PC-3 (cell line): ENCODE measurements at regions not wholly inside any gene's neighbourhood (a gene's known extent, or its start where the extent isn't known, plus 50 kb on each side); places are given as distances from the start of the nearest gene placed in this dataset.

Experiments
- ATAC-seq: fragments of 200-7000 bp; cut with Tn5 transposase; 2 replicates; pipeline ENCODE4 v1.9.1; 2020; ENCODE audit warnings: mild to moderate bottlenecking, moderate library complexity
- BruUV-seq: library from RNA; stranded (reverse); fragments of 400-500 nt; replicated peaks from 2 replicates; lab custom pipeline; 2021; lab: Mats Ljungman, UMichigan
- CTCF ChIA-PET: fragments of 300-600 bp; sonication (Branson Sonifier 250); formaldehyde crosslinking; loops from one replicate; lab custom pipeline; 2022; ENCODE audit warnings: antibody characterized with exemption; lab: Charles Lee
- POLR2A ChIA-PET: fragments of 300-600 bp; sonication (Branson Sonifier 250); formaldehyde crosslinking; loops from one replicate; lab custom pipeline; 2022; ENCODE audit warnings: antibody characterized with exemption; ENCODE audit not compliant: unreplicated experiment; lab: Charles Lee
- DNase-seq: peaks from one replicate; pipeline ENCODE4 v3.0.0-alpha.2; 2015
- H2AFZ ChIP-seq: fragments of 300-600 bp; sonication (generic); 2 replicates; pipeline ENCODE4 v1.6.0; 2016; ENCODE audit warnings: antibody characterized with exemption, low read length
- H3F3A ChIP-seq: fragments of 300-600 bp; sonication (generic); one replicate; pipeline ENCODE4 v1.6.0; 2017; ENCODE audit warnings: antibody characterized with exemption, low read length, control low read depth, mild to moderate bottlenecking; ENCODE audit not compliant: unreplicated experiment
- H3K27ac ChIP-seq: fragments of 300-600 bp; sonication (generic); 2 replicates; pipeline ENCODE4 v1.5.1; 2016; ENCODE audit warnings: mild to moderate bottlenecking, low read length
- H3K27me3 ChIP-seq: fragments of 300-600 bp; sonication (generic); 2 replicates; pipeline ENCODE4 v1.6.1; 2016; ENCODE audit warnings: low read length, mixed read lengths
- H3K36me3 ChIP-seq: fragments of 300-600 bp; sonication (generic); 2 replicates; pipeline ENCODE4 v1.6.1; 2016; ENCODE audit warnings: low read depth, mixed run types, low read length, mixed read lengths
- H3K4me1 ChIP-seq: fragments of 300-600 bp; sonication (generic); 2 replicates; pipeline ENCODE4 v1.5.1; 2016; ENCODE audit warnings: low read length; ENCODE audit not compliant: insufficient read depth
- H3K4me2 ChIP-seq: fragments of 300-600 bp; sonication (generic); 2 replicates; pipeline ENCODE4 v1.6.0; 2016; ENCODE audit warnings: low read length
- H3K4me3 ChIP-seq: fragments of 300-600 bp; sonication (generic); 2 replicates; pipeline ENCODE4 v1.5.1; 2016; ENCODE audit warnings: mild to moderate bottlenecking, low read length, mixed read lengths
- H3K79me2 ChIP-seq: fragments of 300-600 bp; sonication (generic); 2 replicates; pipeline ENCODE4 v1.6.1; 2017; ENCODE audit warnings: low read length, mixed read lengths
- H3K9ac ChIP-seq: fragments of 300-600 bp; sonication (generic); 2 replicates; pipeline ENCODE4 v1.6.0; 2016; ENCODE audit warnings: mild to moderate bottlenecking, low read length
- H3K9me2 ChIP-seq: fragments of 300-600 bp; sonication (generic); replicated peaks from 2 replicates; pipeline ENCODE4 v1.6.1; 2016; ENCODE audit warnings: mixed run types, low read length, mixed read lengths
- H3K9me3 ChIP-seq: fragments of 300-600 bp; sonication (generic); 2 replicates; pipeline ENCODE4 v1.6.1; 2016; ENCODE audit warnings: low read length, mixed read lengths
- H4K20me1 ChIP-seq: fragments of 300-600 bp; sonication (generic); 2 replicates; pipeline ENCODE4 v1.6.1; 2016; ENCODE audit warnings: low read length, mixed read lengths
- CTCF ChIP-seq: fragments of 300-600 bp; sonication (generic); conservative IDR thresholded peaks from 2 replicates; pipeline ENCODE4 v1.5.1; 2017; ENCODE audit warnings: antibody characterized with exemption, low read depth, mild to moderate bottlenecking, low read length
- EZH2 ChIP-seq: fragments of 300-600 bp; sonication (generic); IDR thresholded peaks from one replicate; pipeline ENCODE4 v1.6.1; 2017; ENCODE audit warnings: antibody characterized with exemption, mild to moderate bottlenecking, low read length; ENCODE audit not compliant: unreplicated experiment
- EZH2phosphoT487 ChIP-seq: fragments of 300-600 bp; sonication (generic); IDR thresholded peaks from 2 replicates; pipeline ENCODE4 v1.6.1; 2018; ENCODE audit warnings: mild to moderate bottlenecking, antibody characterized with exemption, low read length, borderline replicate concordance
- intact Hi-C: fragments of 100-400 bp; cut with micrococcal nuclease; formaldehyde crosslinking; loops from 2 replicates; pipeline ENCODE4 v1.9.0; 2023

DNA sequence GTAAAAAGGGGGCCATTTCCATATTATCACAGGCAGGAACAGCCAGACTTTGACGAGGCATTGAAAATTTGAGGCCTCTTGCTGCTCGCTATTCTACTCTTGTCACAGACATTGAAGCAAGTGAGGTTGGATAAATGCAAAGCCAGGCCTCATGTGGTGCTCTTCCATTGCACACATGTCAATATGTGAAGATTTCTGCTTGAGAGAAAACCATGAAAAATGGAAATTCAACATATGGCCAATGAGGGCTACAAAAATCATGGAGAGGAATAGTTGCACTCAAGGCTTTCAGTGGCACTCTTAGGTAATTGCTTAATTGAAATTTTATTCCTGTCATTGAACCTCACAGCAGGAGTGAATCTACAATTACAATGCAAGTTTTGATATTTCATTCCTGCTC is 185.6 kb upstream of the MBNL1 start:
- Histone ChIP-seq H4K20me1 (no peaks in the 10 kb centered on the region), H3K9ac (no peak overlapping the region), H2AFZ (no peak overlapping the region), H3K4me3 (no peak overlapping the region), H3K4me2 (no peak overlapping the region), H3K9me3 (no peaks in the 10 kb centered on the region), H3K27ac (no peak overlapping the region), H3K4me1 (no peaks in the 10 kb centered on the region), H3F3A (no peaks in the 10 kb centered on the region), H3K27me3 (no peaks in the 10 kb centered on the region), H3K9me2 (no peaks in the 10 kb centered on the region), H3K36me3 (no peaks in the 10 kb centered on the region), H3K79me2 (no peaks in the 10 kb centered on the region)
- no peak for TF ChIP-seq EZH2
- no peak for TF ChIP-seq EZH2phosphoT487
- no peak for TF ChIP-seq CTCF
- ATAC-seq (no peak), DNase-seq (no peak)
- CTCF ChIA-PET: no interaction called here
- intact Hi-C loops: no loop called here
- POLR2A ChIA-PET: no interaction called here
- BruUV-seq: no TSS peak

GRCh38 chr3:152084441-152085158 is 184.1 kb upstream of the MBNL1 start:
- Histone ChIP-seq H2AFZ (no peak overlapping the region), H3K79me2 (no peaks in the 10 kb centered on the region), H4K20me1 (no peaks in the 10 kb centered on the region), H3K4me1 (no peaks in the 10 kb centered on the region), H3K4me2 (no peak overlapping the region), H3K27ac (no peak overlapping the region), H3K9me2 (no peaks in the 10 kb centered on the region), H3K9me3 (no peaks in the 10 kb centered on the region), H3K27me3 (no peaks in the 10 kb centered on the region), H3K4me3 (no peak overlapping the region), H3F3A (no peaks in the 10 kb centered on the region), H3K36me3 (no peaks in the 10 kb centered on the region), H3K9ac (no peak overlapping the region)
- POLR2A ChIA-PET: no interaction called here
- TF ChIP-seq EZH2: no peak
- TF ChIP-seq CTCF: no peak
- no peak for TF ChIP-seq EZH2phosphoT487
- no TSS peak for BruUV-seq
- no peak for DNase-seq
- CTCF ChIA-PET: no interaction called here
- intact Hi-C loops: no loop called here
- no peak for ATAC-seq

- Histone ChIP-seq H3K9ac (no peak overlapping the region), H3K9me2 (no peaks in the 10 kb centered on the region), H3K4me2 (no peak overlapping the region), H3K4me3 (no peak overlapping the region), H3K9me3 (no peaks in the 10 kb centered on the region), H4K20me1 (no peaks in the 10 kb centered on the region), H3F3A (no peaks in the 10 kb centered on the region), H2AFZ (no peak overlapping the region), H3K4me1 (no peaks in the 10 kb centered on the region), H3K36me3 (no peaks in the 10 kb centered on the region), H3K79me2 (no peaks in the 10 kb centered on the region), H3K27me3 (no peaks in the 10 kb centered on the region), H3K27ac (no peak overlapping the region)
- no TSS peak for BruUV-seq
- TF ChIP-seq EZH2phosphoT487 (no peak), CTCF (no peak), EZH2 (no peak)
- ChIA-PET CTCF (no interaction called here), POLR2A (no interaction called here)
- ATAC-seq (no peak), DNase-seq (no peak)
- intact Hi-C loops: no loop called here
These were observed 181.6 kb upstream of the MBNL1 start for GRCh38 chr3:152087153-152087552.
